GM18499 (cell line): ENCODE measurements at regions not wholly inside any gene's neighbourhood (a gene's known extent, or its start where the extent isn't known, plus 50 kb on each side); places are given as distances from the start of the nearest gene placed in this dataset.
"Not testable (repeated sequence)": the region's sequence is repeated elsewhere in the genome, so short reads cannot be mapped to it uniquely, and the experiment has no call there.

Experiments
- ATAC-seq: cut with Tn5 transposase; IDR thresholded peaks from one replicate; pipeline ENCODE4 v1.9.1; 2021; ENCODE audit warnings: moderate number of reproducible peaks; ENCODE audit not compliant: insufficient read depth, unreplicated experiment

- ATAC-seq, result peak; percentile 60
These were observed 158.3 kb upstream of the NOTCH2NLA start for GRCh38 chr1:146386851-146387749.

- ATAC-seq, result not testable (repeated sequence)
These were observed 152.4 kb upstream of the NOTCH2NLA start for GRCh38 chr1:146381196-146381595.

- ATAC-seq, result peak; percentile 85
These were observed 148.1 kb upstream of the NOTCH2NLA start for GRCh38 chr1:146376708-146377496.

GRCh38 chr1:146376309-146376707 lies 147.5 kb upstream of the NOTCH2NLA start:
- peak; percentile 44 for ATAC-seq

- ATAC-seq, result not testable (repeated sequence)
These were observed 146.3 kb upstream of the NOTCH2NLA start for GRCh38 chr1:146375108-146375507.

GRCh38 chr1:146369940-146370339 lies 141.1 kb upstream of the NOTCH2NLA start:
- ATAC-seq, result not testable (repeated sequence)

GRCh38 chr1:146355373-146355772 lies 126.6 kb upstream of the NOTCH2NLA start:
- ATAC-seq, result not testable (repeated sequence)

- ATAC-seq, result not testable (repeated sequence)
These were observed 98.0 kb upstream of the NOTCH2NLA start for GRCh38 chr1:146326863-146327262.

GRCh38 chr1:146324463-146324862 lies 95.6 kb upstream of the NOTCH2NLA start:
- ATAC-seq, result not testable (repeated sequence)

GRCh38 chr1:146323302-146323701 lies 94.5 kb upstream of the NOTCH2NLA start:
- not testable (repeated sequence) for ATAC-seq

- not testable (repeated sequence) for ATAC-seq
These were observed 94.1 kb upstream of the NOTCH2NLA start for GRCh38 chr1:146322893-146323292.

- ATAC-seq, result not testable (repeated sequence)
These were observed 89.9 kb upstream of the NOTCH2NLA start for GRCh38 chr1:146318715-146319114.

GRCh38 chr1:146317785-146318184 lies 89.0 kb upstream of the NOTCH2NLA start:
- not testable (repeated sequence) for ATAC-seq

- not testable (repeated sequence) for ATAC-seq
These were observed 85.8 kb upstream of the NOTCH2NLA start for GRCh38 chr1:146314449-146315246.

- not testable (repeated sequence) for ATAC-seq
These were observed 81.8 kb upstream of the NOTCH2NLA start for GRCh38 chr1:146310579-146310978.

- ATAC-seq, result not testable (repeated sequence)
These were observed 80.6 kb upstream of the NOTCH2NLA start for GRCh38 chr1:146309427-146309826.

- ATAC-seq, result not testable (repeated sequence)
These were observed 80.1 kb upstream of the NOTCH2NLA start for GRCh38 chr1:146308892-146309291.

GRCh38 chr1:146308152-146308551 lies 79.3 kb upstream of the NOTCH2NLA start:
- not testable (repeated sequence) for ATAC-seq

- ATAC-seq, result peak; percentile 85
These were observed 78.8 kb upstream of the NOTCH2NLA start for GRCh38 chr1:146307632-146308031.

GRCh38 chr1:146306651-146307050 lies 77.8 kb upstream of the NOTCH2NLA start:
- ATAC-seq, result not testable (repeated sequence)
